Neural cell (in vitro differentiated cells): ENCODE measurements at regions not wholly inside any gene's neighbourhood (a gene's known extent, or its start where the extent isn't known, plus 50 kb on each side); places are given as distances from the start of the nearest gene placed in this dataset.

Experiments used
- TAF1 ChIP-seq: IDR thresholded peaks from 2 replicates; pipeline ENCODE4 v1.6.1; 2012; ENCODE audit warnings: low read depth
- TF ChIP-seq, protein P1 (sequence below): fragments of 450-650 bp; IDR thresholded peaks from 2 replicates; pipeline ENCODE4 v1.5.1; 2014; ENCODE audit warnings: antibody characterized with exemption, mild to moderate bottlenecking, moderate library complexity; ENCODE audit not compliant: poor library complexity, severe bottlenecking

DNA sequence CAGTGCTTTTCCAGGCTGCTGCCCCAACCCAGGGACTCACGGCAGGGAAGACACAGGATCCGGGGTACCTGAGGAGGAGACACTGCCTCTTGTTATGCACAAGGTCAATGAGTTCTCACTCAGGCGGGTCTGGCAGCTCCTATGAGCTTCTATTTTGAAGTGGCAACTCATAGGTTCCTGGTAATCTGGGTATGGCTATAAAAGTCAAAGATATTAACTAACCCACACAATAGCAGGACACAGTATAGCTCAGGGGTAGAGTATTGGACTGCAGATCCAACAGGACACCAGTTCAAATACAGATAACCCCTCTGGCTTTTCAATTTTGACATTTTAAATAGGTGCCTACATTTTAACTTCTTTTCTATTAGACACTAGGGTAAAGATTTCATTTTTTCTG, 130.3 kb upstream of the ZNF746 start:
- no peak for TF ChIP-seq TAF1
- TF ChIP-seq, protein P1, sequence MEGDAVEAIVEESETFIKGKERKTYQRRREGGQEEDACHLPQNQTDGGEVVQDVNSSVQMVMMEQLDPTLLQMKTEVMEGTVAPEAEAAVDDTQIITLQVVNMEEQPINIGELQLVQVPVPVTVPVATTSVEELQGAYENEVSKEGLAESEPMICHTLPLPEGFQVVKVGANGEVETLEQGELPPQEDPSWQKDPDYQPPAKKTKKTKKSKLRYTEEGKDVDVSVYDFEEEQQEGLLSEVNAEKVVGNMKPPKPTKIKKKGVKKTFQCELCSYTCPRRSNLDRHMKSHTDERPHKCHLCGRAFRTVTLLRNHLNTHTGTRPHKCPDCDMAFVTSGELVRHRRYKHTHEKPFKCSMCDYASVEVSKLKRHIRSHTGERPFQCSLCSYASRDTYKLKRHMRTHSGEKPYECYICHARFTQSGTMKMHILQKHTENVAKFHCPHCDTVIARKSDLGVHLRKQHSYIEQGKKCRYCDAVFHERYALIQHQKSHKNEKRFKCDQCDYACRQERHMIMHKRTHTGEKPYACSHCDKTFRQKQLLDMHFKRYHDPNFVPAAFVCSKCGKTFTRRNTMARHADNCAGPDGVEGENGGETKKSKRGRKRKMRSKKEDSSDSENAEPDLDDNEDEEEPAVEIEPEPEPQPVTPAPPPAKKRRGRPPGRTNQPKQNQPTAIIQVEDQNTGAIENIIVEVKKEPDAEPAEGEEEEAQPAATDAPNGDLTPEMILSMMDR, result no peak
